DOHH2 (cell line): ENCODE measurements at regions not wholly inside any gene's neighbourhood (a gene's known extent, or its start where the extent isn't known, plus 50 kb on each side); places are given as distances from the start of the nearest gene placed in this dataset.

ENCODE experiments used
- H3F3A ChIP-seq: fragments of 200-600 bp; sonication (generic), shearing (Covaris generic); 2 replicates; pipeline ENCODE4 v1.6.0; 2016; ENCODE audit warnings: antibody characterized with exemption, mild to moderate bottlenecking; ENCODE audit not compliant: control insufficient read depth, insufficient read depth
- H3K27ac ChIP-seq: fragments of 200-600 bp; sonication (generic); 2 replicates; pipeline ENCODE4 v1.5.1; 2014; ENCODE audit warnings: low read depth, mild to moderate bottlenecking, low read length, moderate library complexity
- H3K27me3 ChIP-seq: fragments of 200-600 bp; sonication (generic); 2 replicates; pipeline ENCODE4 v1.6.1; 2014; ENCODE audit warnings: mild to moderate bottlenecking, low read length, mixed read lengths; ENCODE audit not compliant: control insufficient read depth
- H3K36me3 ChIP-seq: fragments of 200-600 bp; sonication (generic); 2 replicates; pipeline ENCODE4 v1.6.1; 2014; ENCODE audit warnings: mild to moderate bottlenecking, low read length, moderate library complexity, mixed read lengths; ENCODE audit not compliant: control insufficient read depth
- H3K4me1 ChIP-seq: fragments of 200-600 bp; sonication (generic); 2 replicates; pipeline ENCODE4 v1.6.1; 2014; ENCODE audit warnings: mild to moderate bottlenecking, low read length, mixed read lengths; ENCODE audit not compliant: control insufficient read depth
- H3K4me2 ChIP-seq: fragments of 200-600 bp; sonication (generic); 2 replicates; pipeline ENCODE4 v1.6.0; 2014; ENCODE audit warnings: mild to moderate bottlenecking, low read length, moderate library complexity
- H3K4me3 ChIP-seq: fragments of 200-600 bp; sonication (generic); 2 replicates; pipeline ENCODE4 v1.5.1; 2014; ENCODE audit warnings: mild to moderate bottlenecking, low read length, mixed read lengths
- H3K79me2 ChIP-seq: fragments of 200-600 bp; sonication (generic); 2 replicates; pipeline ENCODE4 v1.6.1; 2014; ENCODE audit warnings: mild to moderate bottlenecking, low read length, mixed read lengths; ENCODE audit not compliant: control insufficient read depth
- H3K9me2 ChIP-seq: fragments of 200-600 bp; sonication (generic); replicated peaks from 2 replicates; pipeline ENCODE4 v1.6.1; 2014; ENCODE audit warnings: mild to moderate bottlenecking, low read length, mixed read lengths; ENCODE audit not compliant: control insufficient read depth
- H3K9me3 ChIP-seq: fragments of 200-600 bp; sonication (generic); 2 replicates; pipeline ENCODE4 v1.6.1; 2014; ENCODE audit warnings: antibody characterized with exemption, low read length, mixed read lengths; ENCODE audit not compliant: control insufficient read depth, insufficient read depth
- H4K20me1 ChIP-seq: fragments of 200-600 bp; sonication (generic); 2 replicates; pipeline ENCODE4 v1.6.0; 2014; ENCODE audit warnings: low read depth, mild to moderate bottlenecking, antibody characterized with exemption, low read length, moderate library complexity; ENCODE audit not compliant: control insufficient read depth, insufficient read depth
- CTCF ChIP-seq: fragments of 200-600 bp; sonication (generic); IDR thresholded peaks from one replicate; pipeline ENCODE4 v1.5.1; 2014; ENCODE audit warnings: antibody characterized with exemption, mild to moderate bottlenecking, low read depth, low read length; ENCODE audit not compliant: poor library complexity, severe bottlenecking
- EZH2phosphoT487 ChIP-seq: fragments of 200-600 bp; sonication (generic); IDR thresholded peaks from 2 replicates; pipeline ENCODE4 v1.6.1; 2017; ENCODE audit warnings: borderline replicate concordance, mild to moderate bottlenecking, antibody characterized with exemption, low read length, moderate library complexity, mixed read lengths

- Histone ChIP-seq H3K27me3 (no peaks in the 10 kb centered on the region), H3F3A (no peaks in the 10 kb centered on the region), H3K4me3 (no peak overlapping the region), H3K9me2 (no peaks in the 10 kb centered on the region), H3K4me1 (no peaks in the 10 kb centered on the region), H3K79me2 (no peaks in the 10 kb centered on the region), H3K4me2 (no peak overlapping the region), H3K36me3 (no peaks in the 10 kb centered on the region), H3K9me3 (no peaks in the 10 kb centered on the region), H4K20me1 (no peaks in the 10 kb centered on the region), H3K27ac (no peak overlapping the region)
- TF ChIP-seq EZH2phosphoT487: no peak
- TF ChIP-seq CTCF: no peak
These were observed 97.3 kb upstream of the DAB2 start for GRCh38 chr5:39521940-39522590.

DNA sequence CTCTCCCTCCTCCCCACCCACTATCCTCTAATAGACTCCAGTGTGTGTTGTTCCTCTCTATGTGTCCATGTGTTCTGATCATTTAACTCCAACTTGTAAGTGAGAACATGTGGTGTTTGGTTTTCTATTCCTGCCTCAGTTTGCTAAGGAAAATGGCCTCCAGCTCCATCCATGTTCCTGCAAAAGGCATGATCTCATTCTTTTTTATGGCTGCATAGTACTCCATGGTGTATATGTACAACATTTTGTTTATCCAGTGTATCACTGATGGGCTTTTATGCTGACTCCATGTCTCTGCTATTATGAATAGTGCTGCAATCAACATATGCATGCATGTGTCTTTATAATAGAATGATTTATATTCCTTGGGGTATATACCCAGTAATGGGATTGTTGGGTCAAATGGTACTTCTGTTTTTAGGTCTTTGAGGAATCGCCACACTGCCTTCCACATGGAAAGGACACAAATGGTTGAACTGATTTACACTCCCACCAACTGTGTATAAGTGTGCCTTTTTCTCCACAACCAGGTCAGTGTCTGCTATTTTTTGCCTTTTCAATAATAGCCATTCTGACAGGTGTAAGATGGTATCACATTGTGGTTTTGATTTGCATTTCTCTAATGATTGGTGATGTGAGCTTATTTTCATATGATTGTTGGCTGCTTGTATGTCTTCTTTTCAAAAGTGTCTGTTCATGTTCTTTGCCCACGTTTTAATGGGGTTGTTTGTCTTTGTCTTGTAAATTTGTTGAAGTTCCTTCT, 96.5 kb upstream of the DAB2 start:
- no peaks in the 10 kb centered on the region for H3K36me3 ChIP-seq

DNA sequence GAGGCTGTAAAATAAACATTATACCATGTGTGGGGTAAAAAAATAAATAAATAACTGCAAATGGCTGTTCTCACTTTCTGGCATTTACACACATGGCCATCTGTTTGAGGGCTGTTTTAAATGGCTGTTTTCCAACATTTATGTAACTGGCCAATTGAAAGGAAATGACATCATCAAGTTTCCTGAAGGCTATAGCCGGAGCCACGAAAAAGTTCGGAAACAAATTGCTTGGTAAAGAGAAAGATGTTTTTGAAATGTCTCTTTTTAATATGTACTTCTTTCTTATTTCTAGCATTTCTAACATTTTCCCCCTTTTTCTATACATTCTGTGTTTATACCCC, 95.4 kb upstream of the DAB2 start:
- no peaks in the 10 kb centered on the region for H3F3A ChIP-seq
- H3K9me2 ChIP-seq: no peaks in the 10 kb centered on the region
- H3K9me3 ChIP-seq: no peaks in the 10 kb centered on the region
- H3K4me1 ChIP-seq: no peaks in the 10 kb centered on the region
- H3K36me3 ChIP-seq: no peaks in the 10 kb centered on the region
- no peak overlapping the region for H3K4me2 ChIP-seq
- no peak for TF ChIP-seq EZH2phosphoT487
- no peak for TF ChIP-seq CTCF
- no peaks in the 10 kb centered on the region for H3K27me3 ChIP-seq
- H3K4me3 ChIP-seq: no peak overlapping the region
- H3K79me2 ChIP-seq: no peaks in the 10 kb centered on the region
- no peak overlapping the region for H3K27ac ChIP-seq
- H4K20me1 ChIP-seq: no peaks in the 10 kb centered on the region

More for the DNA sequence above, 96.5 kb upstream of the DAB2 start:
- H3K4me2 ChIP-seq: no peak overlapping the region
- H3K27ac ChIP-seq: no peak overlapping the region
- H3K79me2 ChIP-seq: no peaks in the 10 kb centered on the region
- H3K4me1 ChIP-seq: no peaks in the 10 kb centered on the region
- no peaks in the 10 kb centered on the region for H3K27me3 ChIP-seq
- no peaks in the 10 kb centered on the region for H3K9me2 ChIP-seq
- TF ChIP-seq EZH2phosphoT487: no peak
- no peak for TF ChIP-seq CTCF
- H4K20me1 ChIP-seq: no peaks in the 10 kb centered on the region
- no peak overlapping the region for H3K4me3 ChIP-seq
- no peaks in the 10 kb centered on the region for H3K9me3 ChIP-seq
- H3F3A ChIP-seq: no peaks in the 10 kb centered on the region
